ENCODE measurements at regions not wholly inside any gene's neighbourhood (a gene's known extent, or its start where the extent isn't known, plus 50 kb on each side); places are given as distances from the start of the nearest gene placed in this dataset.

GRCh38 chr15:89024418-89024817, 63.8 kb upstream of the ABHD2 start:
- peaks cover 3% of the 10 kb centered on the region for H3K4me1 Mint-ChIP-seq

DNA sequence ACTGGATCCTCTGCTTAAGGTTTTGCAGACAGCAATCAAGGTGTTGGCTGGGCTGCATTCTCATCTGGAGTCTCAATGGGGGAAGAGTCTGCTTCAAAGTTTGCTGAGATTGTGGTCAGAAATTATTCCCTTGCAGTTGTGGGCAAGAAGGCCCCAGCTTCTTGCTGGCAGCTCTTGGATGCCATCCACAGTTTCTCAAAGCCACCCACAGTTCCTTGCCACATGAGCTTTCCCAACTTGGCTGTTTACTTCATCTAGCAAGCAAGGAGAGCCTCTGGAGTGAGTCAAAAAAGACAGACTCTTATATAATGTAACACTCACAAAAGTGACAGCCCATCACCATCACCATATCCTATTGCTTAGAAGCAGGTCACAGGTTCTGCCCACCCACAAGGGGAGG, 62.1 kb upstream of the ABHD2 start:
- Histone ChIP-seq H3K9ac (no peak overlapping the region), H3K27ac (no peak overlapping the region), H3F3A (ENCODE audit: low read depth) (peaks cover 9% of the 10 kb centered on the region), H3K4me2 (no peak overlapping the region), H3K9me3 (ENCODE audit: low read depth) (no peaks in the 10 kb centered on the region), H2AFZ (replicated peaks) (no peak overlapping the region), H3K4me3 (no peak overlapping the region), H3K36me3 (no peaks in the 10 kb centered on the region), H4K20me1 (ENCODE audit: low read depth) (no peaks in the 10 kb centered on the region), H3K79me2 (ENCODE audit: low read depth) (no peaks in the 10 kb centered on the region), H3K4me1 (no peaks in the 10 kb centered on the region), H3K27me3 (no peaks in the 10 kb centered on the region)
- Mint-ChIP-seq H3K36me3 (no peaks in the 10 kb centered on the region), H3K27me3 (ENCODE audit: insufficient read depth, low read depth) (peaks cover 5% of the 10 kb centered on the region), H3K4me3 (no peak overlapping the region), H3K27ac (no peak overlapping the region), H3K4me1 (peaks cover 3% of the 10 kb centered on the region), H3K9me3 (peaks cover 3% of the 10 kb centered on the region)
- TF ChIP-seq EZH2 (IDR thresholded peaks at IDR 0.05), result no peak
- TF ChIP-seq EZH2phosphoT487 (IDR thresholded peaks at IDR 0.05), result no peak
- TF ChIP-seq, protein P1, sequence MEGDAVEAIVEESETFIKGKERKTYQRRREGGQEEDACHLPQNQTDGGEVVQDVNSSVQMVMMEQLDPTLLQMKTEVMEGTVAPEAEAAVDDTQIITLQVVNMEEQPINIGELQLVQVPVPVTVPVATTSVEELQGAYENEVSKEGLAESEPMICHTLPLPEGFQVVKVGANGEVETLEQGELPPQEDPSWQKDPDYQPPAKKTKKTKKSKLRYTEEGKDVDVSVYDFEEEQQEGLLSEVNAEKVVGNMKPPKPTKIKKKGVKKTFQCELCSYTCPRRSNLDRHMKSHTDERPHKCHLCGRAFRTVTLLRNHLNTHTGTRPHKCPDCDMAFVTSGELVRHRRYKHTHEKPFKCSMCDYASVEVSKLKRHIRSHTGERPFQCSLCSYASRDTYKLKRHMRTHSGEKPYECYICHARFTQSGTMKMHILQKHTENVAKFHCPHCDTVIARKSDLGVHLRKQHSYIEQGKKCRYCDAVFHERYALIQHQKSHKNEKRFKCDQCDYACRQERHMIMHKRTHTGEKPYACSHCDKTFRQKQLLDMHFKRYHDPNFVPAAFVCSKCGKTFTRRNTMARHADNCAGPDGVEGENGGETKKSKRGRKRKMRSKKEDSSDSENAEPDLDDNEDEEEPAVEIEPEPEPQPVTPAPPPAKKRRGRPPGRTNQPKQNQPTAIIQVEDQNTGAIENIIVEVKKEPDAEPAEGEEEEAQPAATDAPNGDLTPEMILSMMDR (IDR thresholded peaks at IDR 0.05), result no peak
- no peak for DNase-seq (ENCODE audit: low spot score)

More at GRCh38 chr15:89024418-89024817, 63.8 kb upstream of the ABHD2 start:
- DNase-seq (ENCODE audit: low spot score), result no peak
- Histone ChIP-seq H3K27ac (no peak overlapping the region), H2AFZ (replicated peaks) (no peak overlapping the region), H3K36me3 (no peaks in the 10 kb centered on the region), H3F3A (ENCODE audit: low read depth) (peaks cover 9% of the 10 kb centered on the region), H3K9me3 (ENCODE audit: low read depth) (no peaks in the 10 kb centered on the region), H3K9ac (no peak overlapping the region), H3K4me1 (no peaks in the 10 kb centered on the region), H3K27me3 (no peaks in the 10 kb centered on the region), H3K4me3 (no peak overlapping the region), H3K79me2 (ENCODE audit: low read depth) (no peaks in the 10 kb centered on the region), H4K20me1 (ENCODE audit: low read depth) (no peaks in the 10 kb centered on the region), H3K4me2 (no peak overlapping the region)
- H3K4me3 Mint-ChIP-seq, result no peak overlapping the region
- no peak overlapping the region for H3K27ac Mint-ChIP-seq
- H3K27me3 Mint-ChIP-seq (ENCODE audit: insufficient read depth, low read depth), result peaks cover 7% of the 10 kb centered on the region
- TF ChIP-seq EZH2phosphoT487 (IDR thresholded peaks at IDR 0.05) (no peak), EZH2 (IDR thresholded peaks at IDR 0.05) (no peak)
- TF ChIP-seq, protein P1 (IDR thresholded peaks at IDR 0.05), result no peak
- H3K36me3 Mint-ChIP-seq, result no peaks in the 10 kb centered on the region
- H3K9me3 Mint-ChIP-seq, result no peaks in the 10 kb centered on the region

DNA sequence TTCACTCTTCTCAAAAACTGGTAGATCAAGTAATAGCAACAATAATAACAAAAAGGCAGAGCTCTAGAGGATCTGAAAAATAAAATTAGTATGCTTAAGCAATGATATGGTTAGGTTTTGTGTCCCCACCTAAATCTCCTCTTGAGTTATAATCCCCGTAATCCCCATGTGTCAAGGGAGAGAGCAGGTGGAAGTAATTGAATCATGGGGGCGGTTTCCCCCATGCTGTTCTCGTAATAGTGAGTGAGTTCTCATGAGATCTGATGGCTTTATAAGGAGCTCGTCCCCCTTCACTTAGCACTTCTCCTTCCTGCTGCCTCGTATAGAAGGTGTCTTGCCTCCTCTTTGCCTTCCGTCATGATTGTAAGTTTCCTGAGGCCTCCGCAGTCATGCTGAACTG, 60.2 kb upstream of the ABHD2 start:
- H3K4me1 Mint-ChIP-seq, result peaks cover 3% of the 10 kb centered on the region
- Histone ChIP-seq H2AFZ (replicated peaks) (no peak overlapping the region), H3K36me3 (no peaks in the 10 kb centered on the region), H3K27me3 (no peaks in the 10 kb centered on the region), H4K20me1 (ENCODE audit: low read depth) (no peaks in the 10 kb centered on the region), H3K4me3 (no peak overlapping the region), H3K4me2 (no peak overlapping the region), H3F3A (ENCODE audit: low read depth) (peaks cover 9% of the 10 kb centered on the region), H3K9ac (no peak overlapping the region), H3K79me2 (ENCODE audit: low read depth) (no peaks in the 10 kb centered on the region), H3K9me3 (ENCODE audit: low read depth) (no peaks in the 10 kb centered on the region), H3K4me1 (no peaks in the 10 kb centered on the region), H3K27ac (no peak overlapping the region)
- peaks cover 2% of the 10 kb centered on the region for H3K27me3 Mint-ChIP-seq (ENCODE audit: insufficient read depth, low read depth)
- no peak overlapping the region for H3K27ac Mint-ChIP-seq
- peaks cover 3% of the 10 kb centered on the region for H3K9me3 Mint-ChIP-seq
- H3K36me3 Mint-ChIP-seq, result no peaks in the 10 kb centered on the region
- no peak overlapping the region for H3K4me3 Mint-ChIP-seq
- TF ChIP-seq EZH2 (IDR thresholded peaks at IDR 0.05) (no peak), EZH2phosphoT487 (IDR thresholded peaks at IDR 0.05) (no peak)
- TF ChIP-seq, protein P1 (IDR thresholded peaks at IDR 0.05), result no peak
- DNase-seq (ENCODE audit: low spot score), result peak; percentile 7
